NAMALWA (cell line): ENCODE measurements at regions not wholly inside any gene's neighbourhood (a gene's known extent, or its start where the extent isn't known, plus 50 kb on each side); places are given as distances from the start of the nearest gene placed in this dataset.
A peak's percentile ranks its signal among the peaks of the same experiment; 100 is the strongest.
"Not testable (repeated sequence)": the region's sequence is repeated elsewhere in the genome, so short reads cannot be mapped to it uniquely, and the experiment has no call there.

ENCODE experiments used
- DNase-seq: peaks from one replicate; pipeline ENCODE4 v3.0.0-alpha.2; 2015; ENCODE audit warnings: low spot score

DNA sequence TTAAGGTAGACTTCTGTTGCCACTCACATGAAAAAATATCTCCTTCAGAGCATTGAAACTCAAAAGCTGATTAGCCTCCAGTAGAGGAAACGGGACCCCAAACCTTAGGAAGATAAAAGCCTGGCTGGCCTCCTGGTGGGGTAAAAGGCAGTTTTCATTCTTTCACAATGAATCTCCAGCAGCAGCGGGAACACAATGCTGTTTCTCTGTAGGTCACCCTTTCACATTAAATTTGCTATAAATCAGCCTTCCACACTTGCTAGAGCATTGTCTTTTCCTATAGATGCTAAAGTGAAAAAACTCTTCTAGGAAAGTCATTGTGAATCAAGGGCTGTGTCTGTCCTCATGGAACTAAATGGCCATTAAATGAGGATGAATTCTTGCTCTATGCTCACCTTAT, 207.3 kb upstream of the MAGEB2 start:
- no peak for DNase-seq

DNA sequence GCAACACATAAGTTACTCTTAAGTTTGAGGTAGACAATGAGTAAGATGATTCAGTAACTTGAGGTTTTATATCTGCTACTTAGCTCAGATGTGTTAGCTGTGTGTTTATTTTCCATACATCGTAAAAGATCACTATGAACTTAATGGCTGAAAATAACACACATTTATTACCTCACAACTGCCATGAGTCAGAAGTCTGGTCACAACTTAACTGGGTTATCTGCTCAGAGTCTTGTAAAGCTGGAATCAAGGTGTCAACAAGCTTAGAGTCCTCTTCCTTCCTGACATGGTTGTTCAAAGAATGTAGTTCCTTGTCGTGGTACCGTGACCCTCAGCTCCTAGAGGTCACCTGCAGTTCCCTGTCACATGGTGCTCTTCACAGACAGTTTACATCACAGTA, 204.9 kb upstream of the MAGEB2 start:
- no peak for DNase-seq

GRCh38 chrX:30015440-30015839, 199.9 kb upstream of the MAGEB2 start:
- no peak for DNase-seq

GRCh38 chrX:30027636-30028035, 187.7 kb upstream of the MAGEB2 start:
- DNase-seq = no peak

- not testable (repeated sequence) for DNase-seq
Observed at GRCh38 chrX:30036406-30036805, 179.0 kb upstream of the MAGEB2 start.

- no peak for DNase-seq
Observed at GRCh38 chrX:30039768-30040167, 175.6 kb upstream of the MAGEB2 start.

- peak; percentile 4 for DNase-seq
Observed at GRCh38 chrX:30060718-30061117, 154.6 kb upstream of the MAGEB2 start.

GRCh38 chrX:30065226-30065625, 150.1 kb upstream of the MAGEB2 start:
- no peak for DNase-seq

DNA sequence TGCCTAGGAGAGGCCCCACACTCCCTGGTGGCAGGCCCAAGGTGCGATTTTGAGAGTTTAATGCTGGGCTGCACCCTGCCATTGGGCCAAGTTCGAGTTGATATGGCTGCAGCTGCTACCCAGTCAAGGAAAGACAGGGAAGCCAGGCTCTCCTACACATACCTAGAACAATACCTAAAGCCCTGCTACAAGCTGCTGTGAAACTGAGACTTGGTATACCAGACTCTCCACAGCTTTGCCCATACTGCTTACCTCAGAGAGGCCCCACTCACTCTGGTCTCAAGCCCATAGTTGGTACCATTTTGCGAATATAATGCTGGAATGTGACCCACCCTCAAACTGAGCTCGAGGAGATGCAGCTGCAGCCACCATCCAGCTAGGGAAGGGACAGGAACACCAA, 147.7 kb upstream of the MAGEB2 start:
- DNase-seq = no peak

DNA sequence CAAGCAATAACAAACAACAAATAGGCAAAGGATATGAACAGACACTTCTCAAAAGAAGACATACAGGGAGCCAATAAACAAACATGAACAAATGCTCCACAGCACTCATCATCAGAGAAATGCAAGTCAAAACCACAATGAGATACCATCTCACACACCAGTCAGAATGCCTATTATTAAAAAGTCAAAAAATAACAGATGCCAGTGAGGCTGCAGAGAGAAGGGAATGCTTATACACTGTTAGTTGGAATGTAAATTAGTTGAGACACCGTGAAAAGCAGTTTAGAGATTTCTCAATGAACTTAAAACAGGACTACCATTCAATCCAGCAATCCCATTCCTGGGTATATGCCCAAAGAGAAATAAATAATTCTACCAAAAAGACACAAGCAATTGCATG, 129.8 kb upstream of the MAGEB2 start:
- DNase-seq = no peak

- DNase-seq = no peak
Observed at GRCh38 chrX:30111431-30111830, 103.9 kb upstream of the MAGEB2 start.

- peak; percentile 57 for DNase-seq
Observed at GRCh38 chrX:30141966-30142365, 73.4 kb upstream of the MAGEB2 start.

DNA sequence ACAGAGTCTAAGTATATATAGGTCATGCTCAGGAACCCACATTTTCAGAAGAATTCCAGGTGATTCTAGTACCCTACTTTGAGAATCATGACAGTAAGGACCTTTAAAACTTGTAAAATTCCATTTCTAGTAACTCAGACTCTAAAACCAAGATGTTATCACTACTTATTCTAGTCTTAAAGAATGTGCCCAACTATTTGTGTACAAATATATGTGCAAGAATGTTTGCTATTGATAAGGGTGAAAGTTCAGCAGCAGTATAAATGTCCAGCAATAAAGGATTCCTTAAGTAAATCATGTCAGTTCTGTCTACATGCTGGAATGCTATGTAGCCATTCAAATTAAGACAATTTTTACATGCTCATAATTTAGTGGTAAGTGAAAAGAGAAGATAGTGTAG, 71.1 kb upstream of the MAGEB2 start:
- no peak for DNase-seq

DNA sequence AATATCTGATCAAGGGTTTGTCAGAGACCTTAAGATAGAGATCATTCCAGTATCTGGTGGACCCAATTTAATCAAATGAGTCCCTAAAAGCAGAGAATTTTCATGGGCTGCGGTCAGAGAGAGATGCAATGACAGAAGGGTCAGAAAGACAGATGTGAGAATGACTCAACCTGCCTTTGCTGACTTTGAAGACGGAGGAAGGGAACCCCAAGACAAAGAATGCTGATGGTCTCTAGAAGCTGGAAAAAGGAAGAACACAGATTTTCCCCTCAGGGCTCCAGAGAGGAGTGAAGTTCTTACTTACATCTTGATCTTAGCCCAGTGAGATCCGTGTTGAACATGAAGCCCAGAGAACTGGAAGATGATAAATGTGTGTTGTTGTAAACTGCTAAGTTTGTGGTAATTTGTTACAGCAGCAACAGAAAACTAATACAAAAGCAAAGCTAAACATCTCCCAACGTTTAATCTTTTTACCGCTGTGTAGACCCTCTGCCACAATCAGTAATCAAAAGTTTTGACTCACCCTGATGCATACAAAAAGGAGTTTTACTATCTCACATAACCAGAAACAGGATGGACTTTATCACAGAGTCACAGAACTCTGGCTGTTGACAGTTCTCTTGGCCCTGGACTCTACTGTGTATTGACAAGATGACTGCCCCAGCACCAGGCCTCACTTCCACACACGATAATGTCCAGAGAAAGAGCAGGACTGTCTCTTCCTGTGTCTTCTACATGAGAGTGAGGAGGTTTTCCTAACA, 70.2 kb upstream of the MAGEB2 start:
- DNase-seq = no peak

DNA sequence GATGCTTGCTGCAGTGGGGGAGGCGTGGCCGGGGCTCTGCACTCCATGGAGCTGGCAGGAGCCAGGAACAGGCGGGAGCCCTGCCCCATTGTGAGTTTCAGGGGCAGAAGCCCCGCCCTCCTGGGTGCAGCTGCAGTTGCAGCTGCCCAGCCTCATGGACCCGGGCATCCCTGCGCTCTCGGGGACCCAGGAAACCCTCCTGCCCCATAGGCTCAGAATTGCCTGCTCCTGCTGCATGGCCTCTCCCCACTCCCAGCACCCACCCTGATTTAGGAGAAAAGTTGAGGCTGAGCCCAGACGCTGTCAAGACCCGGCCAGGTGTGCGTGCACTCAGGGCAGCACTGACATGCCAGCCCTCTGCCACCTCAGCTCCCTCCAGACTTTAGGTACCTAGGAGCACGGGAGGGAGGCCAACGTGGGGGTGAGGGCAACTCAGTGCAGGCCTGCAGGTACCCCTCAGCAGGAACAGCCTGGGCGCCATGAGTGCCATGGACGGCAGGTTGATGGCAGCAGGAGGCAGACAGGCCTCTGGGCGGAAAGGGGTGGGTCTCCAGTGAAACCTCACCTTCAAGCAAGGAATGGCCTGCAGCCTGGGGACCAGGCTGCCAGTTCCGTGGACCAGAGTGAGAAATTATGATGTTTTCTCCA, 67.2 kb upstream of the MAGEB2 start:
- no peak for DNase-seq

DNA sequence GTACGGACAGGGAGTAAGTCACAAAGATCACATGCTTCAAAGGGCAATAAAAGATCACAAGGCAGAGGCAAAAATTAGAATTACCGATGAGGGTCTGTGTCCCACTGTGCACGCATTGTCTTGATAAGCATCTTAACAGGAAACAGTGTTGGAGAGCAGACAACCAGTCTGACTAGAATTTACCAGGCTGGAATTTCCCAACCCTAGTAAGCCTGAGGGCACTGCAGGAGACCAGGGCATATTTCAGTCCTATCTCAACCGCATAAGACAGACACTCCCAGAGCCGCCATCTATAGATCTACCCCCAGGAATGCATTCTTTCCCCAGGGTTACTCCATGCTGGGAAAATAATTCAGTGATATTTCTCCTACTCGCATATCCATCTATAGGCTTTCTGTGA, 66.2 kb upstream of the MAGEB2 start:
- not testable (repeated sequence) for DNase-seq

- DNase-seq = no peak
Observed at GRCh38 chrX:30150196-30150895, 65.0 kb upstream of the MAGEB2 start.

DNA sequence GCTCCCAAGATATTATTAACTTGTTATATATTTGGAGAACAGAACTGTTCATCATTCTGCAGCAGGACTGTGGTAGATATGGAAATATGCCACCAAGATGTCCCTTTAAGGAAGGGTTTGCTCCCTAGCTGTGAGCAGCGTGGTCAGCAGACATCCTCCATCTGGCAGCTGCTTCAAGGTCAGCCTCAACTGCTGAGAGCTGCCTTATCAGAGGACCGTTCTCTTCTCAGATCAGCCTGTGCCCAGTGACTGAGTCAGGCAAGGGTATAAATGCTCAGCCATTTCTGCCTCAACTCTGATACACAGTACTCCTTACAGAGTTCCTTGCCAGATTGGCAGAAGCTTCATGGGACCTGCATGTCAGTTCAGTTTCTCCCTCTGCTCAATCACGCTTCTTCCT, 63.4 kb upstream of the MAGEB2 start:
- DNase-seq = no peak

- no peak for DNase-seq
Observed at GRCh38 chrX:30153175-30153880, 62.0 kb upstream of the MAGEB2 start.

GRCh38 chrX:30153881-30154260, 61.5 kb upstream of the MAGEB2 start:
- no peak for DNase-seq

GRCh38 chrX:30156009-30156408, 59.4 kb upstream of the MAGEB2 start:
- DNase-seq = no peak

DNA sequence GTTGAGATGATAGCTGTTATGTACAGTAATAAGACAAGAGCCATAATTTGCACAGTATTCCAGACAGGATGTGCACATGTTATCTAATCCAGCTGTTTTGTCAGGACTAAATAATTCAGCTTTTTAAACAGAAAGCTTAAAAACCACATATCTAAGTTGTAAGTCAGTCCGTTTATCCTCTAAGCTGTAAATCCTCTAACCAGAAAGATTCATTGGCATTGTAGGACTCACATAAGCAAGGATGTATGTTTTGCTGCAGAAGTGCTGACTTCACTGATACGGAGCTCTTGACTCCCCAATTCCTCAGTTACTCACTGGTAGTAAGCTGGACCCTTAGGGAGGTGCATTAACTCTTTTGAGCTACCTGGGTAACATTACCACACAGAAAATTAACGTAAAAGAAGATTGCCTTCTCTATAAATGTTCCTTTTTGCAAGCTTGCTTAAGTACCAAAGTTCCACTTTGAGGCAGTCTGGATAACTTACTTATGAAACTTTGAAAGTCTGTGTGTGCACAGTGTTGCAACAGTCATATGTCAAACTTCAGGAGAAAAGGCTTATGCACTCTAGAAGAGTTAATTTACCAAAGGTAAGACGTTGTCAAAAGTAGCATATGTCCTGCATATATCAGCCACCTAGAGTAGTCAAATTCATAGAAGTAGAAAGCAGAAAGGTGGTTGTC, 58.3 kb upstream of the MAGEB2 start:
- DNase-seq = no peak
